ENCODE measurements at regions not wholly inside any gene's neighbourhood (a gene's known extent, or its start where the extent isn't known, plus 50 kb on each side); places are given as distances from the start of the nearest gene placed in this dataset.

DNA sequence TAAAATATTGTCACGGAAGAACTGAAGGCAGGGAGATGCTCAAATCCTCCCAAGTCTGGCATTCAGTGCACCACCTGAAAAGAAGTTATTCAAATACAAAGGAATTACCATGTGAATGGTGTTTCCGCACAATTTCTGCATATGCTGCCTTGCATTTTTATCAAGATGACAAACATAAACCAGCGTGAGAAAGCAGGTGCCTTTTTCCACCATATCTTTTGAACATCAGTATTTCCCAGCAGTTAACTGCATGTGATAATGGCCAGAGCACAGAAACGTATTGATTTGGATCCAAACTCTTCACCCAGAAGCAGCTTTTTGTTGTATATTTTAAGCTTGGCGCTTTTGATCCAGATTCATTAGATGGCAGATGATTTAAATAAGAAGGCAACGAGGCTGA, 808.0 kb downstream of the TLE1 start:
- Histone ChIP-seq H3K4me3 (no peak overlapping the region), H4K20me1 (ENCODE audit: insufficient read depth, poor library complexity, severe bottlenecking) (no peaks in the 10 kb centered on the region), H2AFZ (no peak overlapping the region), H3K27ac (no peak overlapping the region), H3K27me3 (no peaks in the 10 kb centered on the region), H3K4me1 (ENCODE audit: insufficient read depth) (no peaks in the 10 kb centered on the region), H3K36me3 (replicated peaks; ENCODE audit: insufficient read depth, low read depth) (no peaks in the 10 kb centered on the region), H3K79me2 (no peaks in the 10 kb centered on the region), H3K4me2 (no peak overlapping the region), H3K9me3 (ENCODE audit: low read depth) (no peaks in the 10 kb centered on the region), H3K9me2 (replicated peaks; ENCODE audit: insufficient read depth) (no peaks in the 10 kb centered on the region)
- no peak for TF ChIP-seq EZH2 (IDR thresholded peaks at IDR 0.05; ENCODE audit: borderline replicate concordance)
- TF ChIP-seq EZH2phosphoT487 (IDR thresholded peaks at IDR 0.05; ENCODE audit: low read depth, severe bottlenecking, unreplicated experiment) = no peak
- TF ChIP-seq CTCF (IDR thresholded peaks at IDR 0.05; ENCODE audit: poor library complexity) = no peak
- WGBS (ENCODE audit: low lambda C conversion rate, missing lambda C conversion rate) = 53% methylated on average over 6 of the region's 6 CpGs
- DNase-seq (ENCODE audit: low spot score) = no peak

GRCh38 chr9:80878556-80878955, 810.8 kb downstream of the TLE1 start:
- Histone ChIP-seq H3K36me3 (replicated peaks; ENCODE audit: insufficient read depth, low read depth) (no peaks in the 10 kb centered on the region), H3K9me2 (replicated peaks; ENCODE audit: insufficient read depth) (no peaks in the 10 kb centered on the region), H3K4me3 (no peak overlapping the region), H3K79me2 (no peaks in the 10 kb centered on the region), H4K20me1 (ENCODE audit: insufficient read depth, poor library complexity, severe bottlenecking) (no peaks in the 10 kb centered on the region), H3K27ac (no peak overlapping the region), H3K27me3 (no peaks in the 10 kb centered on the region), H3K4me1 (ENCODE audit: insufficient read depth) (no peaks in the 10 kb centered on the region), H2AFZ (no peak overlapping the region), H3K9me3 (ENCODE audit: low read depth) (no peaks in the 10 kb centered on the region), H3K4me2 (no peak overlapping the region)
- no peak for TF ChIP-seq EZH2phosphoT487 (IDR thresholded peaks at IDR 0.05; ENCODE audit: low read depth, severe bottlenecking, unreplicated experiment)
- TF ChIP-seq CTCF (IDR thresholded peaks at IDR 0.05; ENCODE audit: poor library complexity) = no peak
- TF ChIP-seq EZH2 (IDR thresholded peaks at IDR 0.05; ENCODE audit: borderline replicate concordance) = no peak
- WGBS (ENCODE audit: low lambda C conversion rate, missing lambda C conversion rate) = 69% methylated on average over 2 of the region's 2 CpGs
- no peak for DNase-seq (ENCODE audit: low spot score)

DNA sequence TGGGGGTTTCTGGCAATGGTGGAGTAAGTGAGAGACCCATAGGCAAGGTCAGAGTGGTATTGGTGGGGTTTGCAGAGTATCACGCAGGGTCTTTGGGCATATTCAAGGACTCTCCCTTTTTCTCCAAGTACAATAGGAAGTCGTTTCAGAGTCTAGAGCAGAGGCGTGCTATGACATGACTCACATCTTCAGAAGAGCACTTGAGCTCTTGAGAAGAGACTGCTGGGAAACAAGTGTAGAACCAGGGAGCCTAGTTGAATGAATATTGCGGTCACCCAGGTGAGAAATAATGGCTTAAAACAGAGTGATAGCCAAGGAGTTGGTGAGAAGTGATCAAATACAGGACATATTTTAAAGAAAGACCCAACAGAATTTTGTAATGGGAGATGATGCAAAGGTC, 813.4 kb downstream of the TLE1 start:
- Histone ChIP-seq H3K9me3 (ENCODE audit: low read depth) (no peaks in the 10 kb centered on the region), H3K27ac (no peak overlapping the region), H3K36me3 (replicated peaks; ENCODE audit: insufficient read depth, low read depth) (no peaks in the 10 kb centered on the region), H3K27me3 (no peaks in the 10 kb centered on the region), H2AFZ (no peak overlapping the region), H3K79me2 (no peaks in the 10 kb centered on the region), H3K4me1 (ENCODE audit: insufficient read depth) (no peaks in the 10 kb centered on the region), H3K4me2 (no peak overlapping the region), H3K9me2 (replicated peaks; ENCODE audit: insufficient read depth) (no peaks in the 10 kb centered on the region), H3K4me3 (no peak overlapping the region), H4K20me1 (ENCODE audit: insufficient read depth, poor library complexity, severe bottlenecking) (no peaks in the 10 kb centered on the region)
- DNase-seq (ENCODE audit: low spot score) = no peak
- WGBS (ENCODE audit: low lambda C conversion rate, missing lambda C conversion rate) = 93% methylated on average over 4 of the region's 4 CpGs
- TF ChIP-seq EZH2phosphoT487 (IDR thresholded peaks at IDR 0.05; ENCODE audit: low read depth, severe bottlenecking, unreplicated experiment) = no peak
- no peak for TF ChIP-seq CTCF (IDR thresholded peaks at IDR 0.05; ENCODE audit: poor library complexity)
- no peak for TF ChIP-seq EZH2 (IDR thresholded peaks at IDR 0.05; ENCODE audit: borderline replicate concordance)

DNA sequence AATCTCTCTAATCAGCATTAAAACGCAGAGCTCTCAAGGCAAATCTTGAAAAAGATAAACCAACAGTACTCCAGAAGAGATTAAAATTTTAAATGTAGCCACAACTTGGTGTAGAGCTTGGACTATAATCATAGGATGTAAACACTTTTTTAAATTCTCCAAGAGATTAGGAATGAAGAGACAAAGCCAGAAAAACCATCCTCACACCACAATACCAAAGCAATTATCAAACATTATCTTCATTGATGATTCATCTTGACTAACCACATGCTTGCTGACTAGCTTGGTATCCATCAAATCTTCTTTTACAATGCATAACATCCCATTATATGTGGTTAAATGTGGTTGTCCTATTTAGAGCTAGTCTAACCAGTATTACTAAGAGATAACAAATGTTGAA, 815.1 kb downstream of the TLE1 start:
- Histone ChIP-seq H3K4me1 (ENCODE audit: insufficient read depth) (no peaks in the 10 kb centered on the region), H3K4me2 (no peak overlapping the region), H4K20me1 (ENCODE audit: insufficient read depth, poor library complexity, severe bottlenecking) (no peaks in the 10 kb centered on the region), H3K36me3 (replicated peaks; ENCODE audit: insufficient read depth, low read depth) (no peaks in the 10 kb centered on the region), H3K27me3 (no peaks in the 10 kb centered on the region), H3K9me2 (replicated peaks; ENCODE audit: insufficient read depth) (no peaks in the 10 kb centered on the region), H3K4me3 (no peak overlapping the region), H3K27ac (no peak overlapping the region), H3K9me3 (ENCODE audit: low read depth) (no peaks in the 10 kb centered on the region), H2AFZ (no peak overlapping the region), H3K79me2 (no peaks in the 10 kb centered on the region)
- TF ChIP-seq EZH2phosphoT487 (IDR thresholded peaks at IDR 0.05; ENCODE audit: low read depth, severe bottlenecking, unreplicated experiment) (no peak), EZH2 (IDR thresholded peaks at IDR 0.05; ENCODE audit: borderline replicate concordance) (no peak), CTCF (IDR thresholded peaks at IDR 0.05; ENCODE audit: poor library complexity) (no peak)
- DNase-seq (ENCODE audit: low spot score) = no peak
- WGBS (ENCODE audit: low lambda C conversion rate, missing lambda C conversion rate) = 43% methylated on average over 1 of the region's 1 CpG

Measured in hepatocyte (in vitro differentiated cells).